Dedifferentiated amniotic fluid mesenchymal stem cell (primary cell): ENCODE measurements at regions not wholly inside any gene's neighbourhood (a gene's known extent, or its start where the extent isn't known, plus 50 kb on each side); places are given as distances from the start of the nearest gene placed in this dataset.

Experiments
- DNase-seq: peaks from one replicate; pipeline ENCODE4 v3.0.0-alpha.2; 2016; ENCODE audit errors: extremely low spot score

- DNase-seq = no peak
These were observed 338.3 kb downstream of the MYCN start for GRCh38 chr2:16278421-16279200.

GRCh38 chr2:16277117-16277516, 336.8 kb downstream of the MYCN start:
- no peak for DNase-seq

GRCh38 chr2:16275661-16276060, 335.3 kb downstream of the MYCN start:
- no peak for DNase-seq

- no peak for DNase-seq
These were observed 334.8 kb downstream of the MYCN start for GRCh38 chr2:16275131-16275530.

GRCh38 chr2:16273111-16273510, 332.8 kb downstream of the MYCN start:
- DNase-seq = no peak

GRCh38 chr2:16272038-16272788, 331.9 kb downstream of the MYCN start:
- no peak for DNase-seq

- no peak for DNase-seq
These were observed 331.0 kb downstream of the MYCN start for GRCh38 chr2:16271231-16271896.

- DNase-seq = no peak
These were observed 330.1 kb downstream of the MYCN start for GRCh38 chr2:16270441-16270840.

- DNase-seq = no peak
These were observed 328.1 kb downstream of the MYCN start for GRCh38 chr2:16268301-16269000.

- DNase-seq = no peak
These were observed 326.2 kb downstream of the MYCN start for GRCh38 chr2:16266571-16266970.

- no peak for DNase-seq
These were observed 324.7 kb downstream of the MYCN start for GRCh38 chr2:16264931-16265540.

- DNase-seq = no peak
These were observed 324.1 kb downstream of the MYCN start for GRCh38 chr2:16264491-16264890.

GRCh38 chr2:16263241-16263890, 323.0 kb downstream of the MYCN start:
- no peak for DNase-seq

GRCh38 chr2:16262526-16263178, 322.3 kb downstream of the MYCN start:
- DNase-seq = no peak

GRCh38 chr2:16261791-16262190, 321.4 kb downstream of the MYCN start:
- no peak for DNase-seq

GRCh38 chr2:16261071-16261470, 320.7 kb downstream of the MYCN start:
- no peak for DNase-seq

- no peak for DNase-seq
These were observed 319.9 kb downstream of the MYCN start for GRCh38 chr2:16260041-16260830.

- DNase-seq = no peak
These were observed 318.7 kb downstream of the MYCN start for GRCh38 chr2:16259010-16259409.

GRCh38 chr2:16258350-16258749, 318.0 kb downstream of the MYCN start:
- no peak for DNase-seq
